Chondrocyte (in vitro differentiated cells): ENCODE measurements at regions not wholly inside any gene's neighbourhood (a gene's known extent, or its start where the extent isn't known, plus 50 kb on each side); places are given as distances from the start of the nearest gene placed in this dataset.
"Not testable (repeated sequence)": the region's sequence is repeated elsewhere in the genome, so short reads cannot be mapped to it uniquely, and the experiment has no call there.

Source experiments
- DNase-seq: peaks from one replicate; pipeline ENCODE4 v3.0.0; 2021; ENCODE audit warnings: mixed read lengths, low spot score
- H3K27ac Mint-ChIP-seq: one replicate; pipeline ENCODE4 v1.8.0; 2021; ENCODE audit warnings: mild to moderate bottlenecking, moderate library complexity, mixed read lengths; ENCODE audit not compliant: unreplicated experiment
- H3K27me3 Mint-ChIP-seq: 2 replicates; pipeline ENCODE4 v1.8.0; 2021; ENCODE audit warnings: low read depth, mixed read lengths
- H3K36me3 Mint-ChIP-seq: 2 replicates; pipeline ENCODE4 v1.8.0; 2021; ENCODE audit warnings: low read depth, mixed read lengths
- H3K4me1 Mint-ChIP-seq: 2 replicates; pipeline ENCODE4 v1.8.0; 2021; ENCODE audit warnings: low read depth, mild to moderate bottlenecking, mixed read lengths
- H3K4me3 Mint-ChIP-seq: one replicate; pipeline ENCODE4 v1.8.0; 2021; ENCODE audit warnings: mild to moderate bottlenecking, moderate library complexity, mixed read lengths; ENCODE audit not compliant: unreplicated experiment
- H3K9me3 Mint-ChIP-seq: 2 replicates; pipeline ENCODE4 v1.8.0; 2021; ENCODE audit warnings: low read depth, mixed read lengths
- CTCF ChIP-seq: fragments of 200-600 bp; sonication (generic); IDR thresholded peaks from 2 replicates; pipeline ENCODE4 v1.5.0; 2021; ENCODE audit warnings: antibody characterized with exemption, mild to moderate bottlenecking, moderate library complexity

GRCh38 chr5:173682313-173682712, 65.9 kb upstream of the BOD1 start:
- Mint-ChIP-seq H3K4me1 (no peaks in the 10 kb centered on the region), H3K27me3 (no peaks in the 10 kb centered on the region), H3K27ac (no peak overlapping the region), H3K36me3 (no peaks in the 10 kb centered on the region), H3K9me3 (no peaks in the 10 kb centered on the region), H3K4me3 (no peak overlapping the region)
- TF ChIP-seq CTCF, result no peak
- no peak for DNase-seq

GRCh38 chr5:173684535-173684934, 68.1 kb upstream of the BOD1 start:
- H3K27me3 Mint-ChIP-seq, H3K36me3 Mint-ChIP-seq, H3K27ac Mint-ChIP-seq, H3K4me3 Mint-ChIP-seq, H3K9me3 Mint-ChIP-seq, DNase-seq: not testable (repeated sequence)
- peaks cover 11% of the 10 kb centered on the region for H3K4me1 Mint-ChIP-seq

DNA sequence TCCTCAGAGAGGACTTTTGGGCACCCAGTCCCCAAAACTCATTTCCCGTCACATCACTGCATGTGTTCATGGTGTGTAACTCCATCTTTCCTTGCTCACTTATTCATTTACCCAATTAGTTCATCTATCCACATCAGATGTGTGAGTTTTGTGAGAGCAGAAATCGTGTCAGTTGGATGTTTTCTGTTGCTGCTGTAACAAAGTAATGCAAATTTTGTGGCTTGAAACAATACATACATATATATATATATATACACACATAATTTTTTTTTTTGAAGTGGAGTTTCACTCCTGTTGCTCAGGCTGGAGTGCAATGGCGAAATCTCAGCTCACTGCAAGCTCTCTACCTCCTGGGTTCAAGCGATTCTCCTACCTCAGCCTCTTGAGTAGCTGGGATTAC, 70.5 kb upstream of the BOD1 start:
- DNase-seq, result no peak
- Mint-ChIP-seq H3K9me3 (no peaks in the 10 kb centered on the region), H3K4me3 (no peak overlapping the region), H3K27ac (no peak overlapping the region), H3K4me1 (peaks cover 18% of the 10 kb centered on the region), H3K36me3 (no peaks in the 10 kb centered on the region), H3K27me3 (no peaks in the 10 kb centered on the region)
- no peak for TF ChIP-seq CTCF

DNA sequence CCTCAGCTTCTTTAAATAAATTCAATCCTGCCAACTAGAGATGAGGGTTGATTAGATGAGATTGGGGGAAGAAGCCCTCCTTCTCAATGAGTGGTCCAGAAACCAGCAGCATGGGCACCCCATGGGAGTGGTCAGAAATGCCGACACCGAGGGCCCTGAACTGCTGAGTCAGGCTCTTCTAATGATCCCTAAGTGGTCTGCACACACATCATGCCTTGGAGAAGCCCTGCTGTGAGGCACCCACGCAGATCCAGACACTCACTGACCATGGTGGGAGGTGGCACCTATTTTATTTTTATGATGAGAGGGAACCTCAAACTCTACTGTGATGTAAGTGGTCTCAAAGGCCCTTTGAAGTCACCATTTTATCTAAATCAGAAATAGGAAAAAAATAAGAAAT, 72.3 kb upstream of the BOD1 start:
- Mint-ChIP-seq H3K27me3 (no peaks in the 10 kb centered on the region), H3K4me1 (peaks cover 18% of the 10 kb centered on the region), H3K36me3 (no peaks in the 10 kb centered on the region), H3K4me3 (no peak overlapping the region), H3K27ac (peak overlapping the region; percentile 70), H3K9me3 (peaks cover 4% of the 10 kb centered on the region)
- DNase-seq, result no peak
- TF ChIP-seq CTCF, result no peak

- Mint-ChIP-seq H3K36me3 (no peaks in the 10 kb centered on the region), H3K27ac (peak overlapping the region; percentile 70), H3K4me3 (peak overlapping the region; percentile 35), H3K9me3 (peaks cover 4% of the 10 kb centered on the region), H3K4me1 (peaks cover 18% of the 10 kb centered on the region), H3K27me3 (no peaks in the 10 kb centered on the region)
- no peak for TF ChIP-seq CTCF
- no peak for DNase-seq
Observed at GRCh38 chr5:173689171-173689736, 72.8 kb upstream of the BOD1 start.

DNA sequence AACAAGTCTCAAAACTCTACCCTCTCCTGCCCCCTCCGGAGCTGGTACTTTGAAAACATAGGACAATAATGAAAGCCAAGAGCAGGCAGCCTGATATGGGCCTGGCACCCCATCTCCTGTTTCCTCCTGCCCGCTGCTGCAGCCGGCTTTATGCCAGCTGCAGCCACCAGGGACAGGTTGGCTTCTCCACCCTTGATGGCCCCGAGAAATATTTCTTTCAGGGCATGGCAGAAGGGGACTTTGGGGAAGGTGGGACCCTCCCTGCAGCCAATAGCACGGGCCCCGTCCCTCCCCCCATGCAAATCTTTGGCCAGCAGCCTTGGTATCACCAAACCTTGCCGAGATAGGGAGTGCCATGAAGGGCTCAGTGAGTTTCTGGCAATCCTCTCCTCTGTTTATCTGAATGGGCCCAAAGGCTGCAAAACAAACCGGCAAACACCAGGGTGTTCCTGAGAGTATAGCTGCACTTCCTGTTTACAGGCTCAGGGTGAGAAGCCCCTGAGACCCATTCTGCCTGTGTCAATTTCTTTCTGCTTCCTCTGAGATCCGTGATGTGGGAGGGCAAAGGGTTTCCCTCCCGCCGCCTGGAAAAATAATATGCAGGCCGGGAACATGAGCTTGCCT, 73.4 kb upstream of the BOD1 start:
- Mint-ChIP-seq H3K36me3 (no peaks in the 10 kb centered on the region), H3K4me3 (no peak overlapping the region), H3K9me3 (peaks cover 4% of the 10 kb centered on the region), H3K27me3 (no peaks in the 10 kb centered on the region), H3K4me1 (peaks cover 18% of the 10 kb centered on the region), H3K27ac (peak overlapping the region; percentile 70)
- no peak for DNase-seq
- peak; percentile 44 for TF ChIP-seq CTCF
